K562 (cell line): ENCODE measurements at regions not wholly inside any gene's neighbourhood (a gene's known extent, or its start where the extent isn't known, plus 50 kb on each side); places are given as distances from the start of the nearest gene placed in this dataset.

Experiments
- CBX3 ChIP-seq, 2 experiments: IDR thresholded peaks; 1 replicate in 1 of 2; 2 replicates in 1 of 2; pipeline ENCODE4 v1.6.1; 2012; ENCODE audit warnings: inconsistent platforms in 2 of 2, low read length in 2 of 2, borderline replicate concordance in 1 of 2, control low read depth in 1 of 2
- CC2D1A ChIP-seq: fragments of 450-650 bp; IDR thresholded peaks from 2 replicates; pipeline ENCODE4 v1.6.1; 2017; ENCODE audit warnings: mild to moderate bottlenecking
- CTCF ChIP-seq, 3 experiments: IDR thresholded peaks in 2 of 3; conservative IDR thresholded peaks in 1 of 3; 2 replicates each; pipeline ENCODE4 v1.5.1; 2011 to 2012; ENCODE audit warnings: low read length in 3 of 3, mild to moderate bottlenecking in 3 of 3, control low read depth in 2 of 3, improper control_type of control experiment in 1 of 3, inconsistent platforms in 1 of 3, low read depth in 1 of 3, mixed read lengths in 1 of 3, moderate library complexity in 1 of 3; ENCODE audit not compliant: insufficient read depth in 2 of 3
- E4F1 ChIP-seq: fragments of 250-450 bp; sonication (Bioruptor Pico); IDR thresholded peaks from 2 replicates; pipeline ENCODE4 v1.5.0; 2021; ENCODE audit warnings: mild to moderate bottlenecking, borderline replicate concordance
- ELF4 ChIP-seq: fragments of 450-650 bp; formaldehyde crosslinking; IDR thresholded peaks from 2 replicates; pipeline ENCODE4 v1.4.0; 2022; ENCODE audit warnings: missing genetic modification characterization
- JUN ChIP-seq, 2 experiments: sonication (generic) in 1 of 2; formaldehyde crosslinking in 1 of 2; IDR thresholded peaks; 2 replicates each; pipeline versions ENCODE4 v1.6.1 to v1.8.0; 2012 to 2022; ENCODE audit warnings: borderline replicate concordance in 2 of 2, mild to moderate bottlenecking in 2 of 2, improper control_type of control experiment in 1 of 2, low read depth in 1 of 2, low read length in 1 of 2, missing genetic modification reagents in 1 of 2
- MEF2A ChIP-seq: IDR thresholded peaks from 2 replicates; pipeline ENCODE4 v1.6.1; 2011; ENCODE audit warnings: low read depth, mild to moderate bottlenecking, low read length, moderate library complexity; ENCODE audit not compliant: control insufficient read depth
- POLR2AphosphoS5 ChIP-seq: IDR thresholded peaks from 2 replicates; pipeline ENCODE4 v1.6.1; 2011; ENCODE audit warnings: mild to moderate bottlenecking, low read depth, low read length, moderate library complexity; ENCODE audit not compliant: control insufficient read depth, insufficient read depth
- RNF2 ChIP-seq: sonication (generic); IDR thresholded peaks from 2 replicates; pipeline ENCODE4 v1.6.1; 2016
- SRF ChIP-seq, 2 experiments: fragments of 250-450, 450-650 bp in 1 of 2; sonication (Bioruptor Pico) in 1 of 2; sonication (generic) in 1 of 2; formaldehyde crosslinking; IDR thresholded peaks; 2 replicates each; pipeline versions ENCODE4 v1.5.0 to v1.5.1; 2020 to 2022; ENCODE audit warnings: mild to moderate bottlenecking in 1 of 2, missing genetic modification reagents in 1 of 2
- STAG1 ChIP-seq: sonication (generic); formaldehyde crosslinking; IDR thresholded peaks from 2 replicates; pipeline ENCODE4 v1.5.0; 2020; ENCODE audit warnings: missing genetic modification reagents, borderline replicate concordance
- ZNF655 ChIP-seq: fragments of 250-450 bp; sonication (Bioruptor Pico); IDR thresholded peaks from 2 replicates; pipeline ENCODE4 v1.5.0; 2021

- TF ChIP-seq MEF2A (no peak), ELF4 (no peak), JUN (IDR thresholded peaks at IDR 0.05; ENCODE audit: borderline replicate concordance, low read depth, low read length) (no peak), JUN (CRISPR knock-in tag; IDR thresholded peaks at IDR 0.05; ENCODE audit: borderline replicate concordance) (no peak), E4F1 (CRISPR knock-in tag) (no peak), STAG1 (CRISPR knock-in tag) (no peak), ZNF655 (CRISPR knock-in tag) (no peak), CTCF (IDR thresholded peaks at IDR 0.05 in 2 of 3, conservative IDR thresholded peaks at IDR 0.05 in 1 of 3; ENCODE audit: insufficient read depth in 2 of 3, low read depth in 1 of 3, low read length in 3 of 3) (no peak), RNF2 (no peak), SRF (CRISPR knock-in tag; IDR thresholded peaks at IDR 0.05) (no peak), CBX3 (IDR thresholded peaks at IDR 0.05; ENCODE audit: borderline replicate concordance in 1 of 2, low read length in 2 of 2) (no peak), POLR2AphosphoS5 (no peak), CC2D1A (no peak)
These were observed 99.7 kb downstream of the THNSL2 start for GRCh38 chr2:88269836-88270235.
